Sciatic nerve (tissue), 2 donors: ENCODE measurements at regions not wholly inside any gene's neighbourhood (a gene's known extent, or its start where the extent isn't known, plus 50 kb on each side); places are given as distances from the start of the nearest gene placed in this dataset.
"Not testable (repeated sequence)": the region's sequence is repeated elsewhere in the genome, so short reads cannot be mapped to it uniquely, and the experiment has no call there.

Source experiments
- ATAC-seq: fragments of 200-7000 bp; cut with Tn5 transposase; one replicate; pipeline ENCODE4 v1.9.1; 2020; ENCODE audit warnings: mild to moderate bottlenecking, moderate library complexity
- DNase-seq: peaks from one replicate; pipeline ENCODE4 v3.0.0-alpha.2; 2020; ENCODE audit warnings: low spot score
- intact Hi-C: fragments of 100-400 bp; cut with DNase I; formaldehyde crosslinking; loops from one replicate; pipeline ENCODE4 v1.14.2; 2022
- donor health status: DM: no; HTN: no; CAD: no.
- donor health status: DM: no; HTN: no; CAD: no.

DNA sequence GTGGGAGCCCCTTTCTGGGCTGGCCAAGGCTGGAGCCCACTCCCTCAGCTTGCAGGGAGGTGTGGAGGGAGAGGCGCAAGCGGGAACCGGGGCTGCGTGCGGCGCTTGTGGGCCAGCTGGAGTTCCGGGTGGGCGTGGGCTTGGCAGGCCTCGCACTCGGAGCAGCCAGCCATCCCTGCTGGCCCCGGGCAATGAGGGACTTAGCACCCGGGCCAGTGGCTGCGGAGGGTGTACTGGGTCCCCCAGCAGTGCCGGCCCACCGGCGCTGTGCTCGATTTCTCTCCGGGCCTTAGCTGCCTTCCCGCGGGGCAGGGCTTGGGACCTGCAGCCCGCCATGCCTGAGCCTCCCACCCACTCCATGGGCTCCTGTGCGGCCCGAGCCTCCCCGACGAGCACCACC is 207.7 kb downstream of the EBLN2 start:
- not testable (repeated sequence) for DNase-seq, ATAC-seq

DNA sequence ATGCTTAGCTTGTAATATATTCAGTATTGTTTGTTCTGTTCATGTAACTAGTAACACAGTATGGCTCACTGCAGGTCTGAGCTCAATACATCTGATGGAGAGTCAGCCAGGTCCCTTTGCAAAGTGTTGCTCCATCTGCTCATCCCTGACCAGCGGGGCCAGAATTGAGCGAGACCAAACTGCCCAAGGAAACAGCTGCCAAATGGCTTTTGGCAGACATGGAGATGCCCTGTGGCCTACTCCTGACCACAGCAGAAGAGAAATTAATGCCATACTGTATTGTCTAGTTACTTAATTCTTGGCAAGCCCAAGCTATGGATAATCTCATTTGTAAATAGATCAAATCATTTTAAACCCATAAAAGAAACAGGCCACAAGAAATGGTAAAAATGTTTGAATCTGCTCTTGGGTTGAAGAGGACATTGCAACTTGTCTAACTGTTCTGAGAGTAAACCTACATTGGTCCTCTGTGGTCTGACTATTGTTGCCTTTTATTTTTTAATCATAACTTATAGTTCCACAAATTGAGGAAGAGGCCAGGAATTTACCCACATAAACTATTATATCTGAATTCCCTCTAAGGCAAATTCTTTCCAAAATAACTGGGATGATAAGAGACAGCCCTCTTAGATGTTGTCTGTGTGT is 209.5 kb downstream of the EBLN2 start:
- intact Hi-C loops: no loop called here
- no peak for DNase-seq
- peak; percentile 67 for ATAC-seq

More for the DNA sequence above, 207.7 kb downstream of the EBLN2 start:
- intact Hi-C loops: not testable (repeated sequence)

DNA sequence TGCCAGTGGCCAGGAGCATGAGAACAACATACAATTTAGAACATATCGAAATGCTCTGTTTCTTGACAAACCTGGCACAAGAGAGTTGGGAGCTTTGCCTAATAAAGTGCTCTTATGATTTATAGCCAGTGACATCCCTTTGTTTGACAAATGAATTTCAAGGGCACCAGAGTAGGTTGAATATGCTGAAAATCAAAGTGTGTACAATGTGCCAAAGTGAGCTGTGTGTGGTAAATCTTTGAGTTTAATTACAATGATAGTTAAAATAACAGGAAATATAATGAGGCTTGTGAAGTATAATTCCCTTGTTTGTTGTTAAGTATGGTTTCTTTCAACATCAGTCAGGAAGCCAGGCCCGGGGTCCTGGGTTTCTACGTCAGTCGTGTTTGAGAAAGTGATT is 211.9 kb downstream of the EBLN2 start:
- no peak for DNase-seq
- ATAC-seq: no peak
- intact Hi-C loops: no loop called here

DNA sequence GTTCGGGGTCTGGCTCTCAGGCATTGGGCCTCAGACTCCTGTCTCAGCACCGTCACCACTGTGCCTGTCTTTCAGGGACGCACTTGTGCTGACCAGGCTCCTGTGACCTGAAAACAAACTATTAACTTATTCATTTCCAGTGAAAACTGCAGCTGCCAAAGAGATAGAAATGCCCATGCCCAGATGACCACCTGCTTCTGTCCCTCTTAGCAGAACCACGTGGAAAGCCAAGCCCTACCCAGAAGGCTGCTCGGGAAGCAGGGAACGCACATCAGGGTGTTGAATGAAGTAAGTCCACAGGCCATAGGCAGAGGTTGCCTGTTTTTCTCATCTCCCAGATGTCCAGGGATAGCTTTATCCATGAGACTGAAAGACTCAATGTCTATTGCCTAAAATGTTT is 219.3 kb downstream of the EBLN2 start:
- DNase-seq: no peak
- intact Hi-C loops: no loop called here
- ATAC-seq: no peak

DNA sequence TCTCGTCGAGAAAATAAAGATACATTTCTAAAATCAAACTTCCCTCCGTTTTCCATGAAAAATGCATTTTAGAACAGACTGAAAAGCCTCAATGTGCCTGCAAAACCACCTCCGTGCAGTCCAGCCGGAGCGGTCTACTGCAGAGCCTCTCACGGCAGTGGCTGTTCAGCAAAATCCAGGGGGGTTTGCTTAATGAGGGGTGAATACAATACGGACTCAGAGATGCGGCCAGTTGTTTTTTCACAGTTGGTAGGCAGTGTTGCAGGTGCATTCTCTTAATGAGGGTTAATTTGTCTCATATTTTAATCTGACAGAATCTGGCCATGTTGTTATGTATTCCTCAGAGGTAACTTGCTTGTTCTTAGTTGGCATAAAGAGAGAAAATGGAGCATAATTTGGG is 223.0 kb downstream of the EBLN2 start:
- DNase-seq (no peak), ATAC-seq (peak; percentile 58)
- intact Hi-C loops: no loop called here

DNA sequence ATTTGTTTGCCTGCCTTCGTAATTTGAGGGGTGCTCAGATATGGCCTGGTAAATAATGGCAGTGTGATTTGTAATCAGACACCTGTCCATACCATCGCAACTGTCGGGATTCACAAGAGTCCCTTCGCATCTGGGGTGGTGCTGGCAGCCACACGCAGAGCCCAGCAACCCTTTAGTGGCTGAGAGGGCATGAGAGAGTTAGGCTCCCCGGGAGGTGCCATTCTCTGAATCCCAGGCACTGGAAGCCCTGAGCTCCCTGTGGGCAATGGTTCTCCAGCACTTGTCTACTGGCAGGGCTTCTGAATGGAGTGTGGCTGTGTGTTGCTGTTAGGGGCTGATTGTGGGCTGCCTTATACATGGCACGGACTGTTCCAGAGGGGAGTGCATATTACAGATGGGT is 230.1 kb downstream of the EBLN2 start:
- ATAC-seq (no peak), DNase-seq (no peak)
- intact Hi-C loops: no loop called here

DNA sequence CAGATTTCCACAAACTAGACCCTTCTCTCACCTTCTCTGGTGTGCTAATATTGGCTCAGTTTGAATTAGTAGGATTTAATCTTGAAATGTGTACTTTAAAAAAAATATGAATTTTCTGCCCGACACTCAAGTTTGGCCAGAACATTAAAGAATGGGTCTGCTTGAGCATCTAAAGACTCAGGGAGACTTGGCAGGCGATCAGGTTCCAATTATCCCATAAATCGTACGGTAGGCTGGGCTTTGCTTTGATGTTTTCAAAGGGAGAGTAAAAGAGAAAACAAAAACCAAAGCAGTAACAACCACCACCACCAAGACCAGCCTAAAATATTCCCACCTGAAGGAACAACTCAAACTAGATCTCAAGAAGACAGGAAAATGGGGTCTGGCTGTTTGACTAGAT is 230.8 kb downstream of the EBLN2 start:
- DNase-seq (no peak), ATAC-seq (no peak)
- intact Hi-C loops: no loop called here

DNA sequence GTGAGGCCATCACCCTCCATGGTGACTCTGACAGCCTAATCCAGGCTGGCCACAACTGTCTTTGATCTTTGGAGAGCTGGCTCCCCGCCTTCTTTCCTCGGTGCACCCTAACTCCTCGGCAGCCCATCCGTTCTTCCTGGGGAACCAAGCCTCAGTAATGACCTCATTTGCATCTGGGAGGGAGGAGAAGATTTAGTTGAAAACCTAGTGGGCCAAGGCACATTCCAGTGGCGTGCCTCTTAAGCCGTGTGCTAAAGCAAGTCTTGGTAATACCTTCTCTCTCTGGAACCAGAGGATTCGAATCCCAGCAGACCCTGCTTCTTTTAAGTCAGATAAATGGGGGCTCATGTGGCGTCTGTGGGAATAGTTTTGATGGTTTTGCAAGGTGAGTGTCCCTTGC is 233.1 kb downstream of the EBLN2 start:
- intact Hi-C loops: no loop called here
- no peak for ATAC-seq
- DNase-seq: no peak

DNA sequence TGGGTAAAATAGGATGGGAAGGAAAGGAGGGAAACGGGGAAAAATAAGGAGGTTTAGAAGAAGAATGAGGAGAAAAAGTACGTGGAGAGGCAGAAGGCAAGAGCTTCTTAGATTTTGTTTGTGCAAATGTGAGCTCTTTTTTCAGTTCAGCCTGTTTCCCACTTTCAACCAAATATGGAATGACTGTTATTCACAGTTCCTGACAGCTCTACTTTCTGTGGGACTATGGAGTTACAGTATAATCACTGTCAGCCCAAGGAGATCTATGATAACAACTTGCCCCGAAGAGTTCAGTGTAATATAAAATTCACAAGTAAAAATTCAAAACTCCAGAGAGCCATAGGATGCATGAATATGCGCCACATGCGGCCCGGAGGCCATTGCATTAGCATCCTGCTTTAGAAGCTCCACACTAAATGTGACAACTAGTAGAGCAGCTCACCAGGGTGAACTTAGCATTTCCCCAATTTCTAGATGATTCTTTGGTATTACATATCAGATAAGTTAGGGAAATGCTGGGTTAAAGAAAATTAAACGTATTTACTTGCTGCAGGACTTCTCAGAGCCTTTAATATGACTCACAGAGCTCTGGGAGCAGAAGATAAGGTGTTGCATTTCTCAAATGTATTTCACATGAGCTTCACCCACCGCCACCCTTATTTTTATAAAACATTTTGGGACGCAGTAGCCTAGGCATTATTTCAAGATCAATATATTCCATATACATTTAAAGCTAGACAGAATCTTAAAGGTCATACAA is 234.6 kb downstream of the EBLN2 start:
- ATAC-seq (peak; percentile 68), DNase-seq (no peak)
- intact Hi-C loops: no loop called here

DNA sequence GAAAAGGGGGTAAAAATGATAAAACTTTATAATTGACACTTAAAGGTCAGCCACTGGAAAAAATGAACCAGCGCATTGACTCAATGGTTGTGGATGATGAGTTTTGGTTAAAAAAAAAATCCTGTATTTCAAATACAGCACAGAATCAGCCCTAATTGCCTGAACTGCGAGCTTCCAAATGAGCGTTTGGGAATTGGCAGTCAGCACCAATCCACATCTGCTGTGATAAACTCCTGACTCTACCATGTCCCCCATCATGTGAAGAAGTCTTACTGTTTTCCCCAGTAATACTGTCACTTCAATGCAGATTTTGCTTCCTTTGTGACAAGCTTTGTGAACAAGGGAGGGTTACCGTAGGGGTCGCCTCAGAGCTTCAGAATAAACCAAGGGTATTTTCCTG is 235.4 kb downstream of the EBLN2 start:
- ATAC-seq: peak; percentile 46
- DNase-seq: no peak
- intact Hi-C loops: no loop called here

DNA sequence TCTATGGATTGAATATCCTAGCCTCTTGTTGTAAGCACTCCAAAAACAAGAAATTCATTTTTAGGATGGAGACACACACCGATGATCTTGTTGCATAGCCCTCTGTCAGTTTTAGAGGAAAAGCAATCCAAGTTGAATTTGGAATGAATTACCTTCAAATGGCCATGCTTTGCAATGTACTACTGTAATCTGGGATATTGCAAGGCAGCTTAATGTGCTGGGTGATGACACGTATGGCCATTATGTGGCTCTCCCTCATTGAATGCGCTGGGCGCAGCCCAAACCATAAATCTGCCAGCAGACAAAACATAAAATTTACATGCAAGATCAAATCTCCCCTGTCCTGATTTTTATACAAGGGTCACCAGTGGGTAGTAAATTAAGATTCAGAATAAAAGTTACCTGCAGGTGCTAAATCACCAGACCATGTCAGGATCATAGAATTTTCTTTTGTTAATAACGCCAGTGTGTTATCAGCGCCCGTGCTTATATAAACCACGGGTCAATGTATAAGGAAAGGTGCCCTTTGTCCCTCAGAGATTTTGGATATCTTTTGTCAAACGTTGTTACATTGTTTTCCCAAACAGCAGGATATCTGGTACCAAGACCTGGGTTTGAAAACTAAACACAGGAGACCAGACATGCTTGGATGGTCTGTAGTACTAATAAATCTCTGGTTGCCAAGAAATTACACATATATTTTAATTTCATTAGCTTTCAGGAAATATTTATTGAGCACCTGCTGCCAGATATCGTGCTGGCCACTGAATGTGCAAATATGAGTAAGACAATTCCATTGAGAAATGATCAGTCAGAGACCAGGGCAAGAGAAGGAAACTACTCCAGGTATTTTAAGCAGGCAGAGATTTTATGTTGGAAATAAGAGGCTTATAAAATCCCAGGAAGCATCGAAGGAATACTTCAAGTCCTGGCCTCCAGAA is 237.1 kb downstream of the EBLN2 start:
- no peak for ATAC-seq
- DNase-seq: no peak
- intact Hi-C loops: no loop called here

DNA sequence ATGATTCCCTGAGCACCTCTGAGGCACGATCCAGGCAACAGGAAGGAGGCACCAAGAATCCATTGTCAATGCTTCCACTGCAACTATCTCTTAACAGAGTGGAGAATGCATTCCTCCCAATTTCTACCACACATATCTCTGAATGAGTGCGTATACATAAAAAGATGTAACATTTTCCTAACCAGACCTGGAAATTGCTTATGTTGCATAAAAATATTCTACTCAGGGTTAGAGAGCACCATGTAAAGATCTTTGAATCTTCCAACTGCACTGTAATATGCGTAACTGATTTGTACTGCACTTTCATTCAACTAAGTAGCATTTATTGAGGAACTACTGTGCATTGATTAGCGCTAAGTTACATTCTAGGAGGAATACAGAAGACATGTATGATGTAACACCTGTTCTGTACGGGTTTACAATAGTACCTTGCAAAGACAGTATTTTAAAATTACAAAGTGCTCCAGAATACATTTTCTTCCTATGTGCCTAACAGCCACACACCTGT is 237.8 kb downstream of the EBLN2 start:
- no peak for ATAC-seq
- no peak for DNase-seq
- intact Hi-C loops: no loop called here

DNA sequence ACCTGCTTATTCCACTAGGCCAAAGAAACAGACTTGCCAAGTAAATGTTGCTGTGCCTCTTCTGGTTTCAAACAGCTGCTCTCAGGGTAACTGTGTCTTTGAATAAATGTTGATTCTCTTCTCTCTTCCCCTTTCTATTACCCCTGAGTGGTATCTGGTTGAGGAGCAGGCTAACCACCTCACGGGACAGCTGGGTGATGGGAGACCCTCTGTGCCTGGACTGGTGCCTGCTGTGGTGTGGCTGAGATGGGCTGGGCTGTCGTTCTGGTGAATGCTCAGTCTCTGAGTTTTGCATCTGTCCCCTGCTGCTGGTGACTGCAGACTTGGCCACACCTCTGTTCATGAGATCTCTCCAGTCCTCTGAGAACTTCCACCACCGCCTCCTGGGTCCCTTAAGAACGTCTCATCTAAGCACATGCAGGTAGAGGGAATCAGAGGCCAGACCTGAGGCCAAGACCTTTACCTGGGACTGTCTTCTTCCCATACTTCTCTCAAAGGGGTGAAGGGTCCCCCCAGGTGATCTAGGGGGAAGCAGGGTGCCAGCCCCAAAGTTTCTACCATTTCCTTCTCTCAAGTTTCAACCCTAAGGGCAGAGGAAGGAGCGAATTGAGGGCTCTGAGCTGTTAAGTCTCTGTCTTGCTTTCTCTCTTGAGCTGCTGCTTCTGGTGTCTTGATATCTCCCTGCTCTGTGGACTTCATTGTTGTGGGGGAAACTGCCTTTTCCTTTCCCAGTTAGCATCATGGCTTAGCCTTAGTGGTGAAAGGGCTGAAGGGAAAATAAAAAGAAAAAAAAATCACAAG is 252.9 kb downstream of the EBLN2 start:
- DNase-seq (no peak), ATAC-seq (no peak)
- intact Hi-C loops: no loop called here

DNA sequence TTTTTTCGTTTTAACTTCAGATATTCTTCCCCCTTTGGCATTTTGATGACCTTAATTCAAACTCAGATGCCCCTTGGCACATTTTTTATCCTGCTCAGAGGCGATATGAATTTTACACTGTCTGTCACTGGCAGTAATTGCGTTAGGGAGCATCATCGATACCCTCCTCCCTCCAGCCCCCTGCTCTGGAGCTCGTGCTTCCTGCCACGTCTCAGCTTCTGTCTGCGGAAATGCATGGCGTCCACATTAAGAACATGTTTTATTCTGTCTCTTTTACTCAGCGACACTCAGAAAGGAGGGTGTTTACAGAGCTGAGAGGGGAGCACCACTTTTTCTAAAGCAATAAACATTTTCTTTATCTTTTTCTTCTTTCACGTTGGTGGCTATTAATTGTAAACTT is 254.2 kb downstream of the EBLN2 start:
- intact Hi-C loops: no loop called here
- ATAC-seq (no peak), DNase-seq (no peak)

DNA sequence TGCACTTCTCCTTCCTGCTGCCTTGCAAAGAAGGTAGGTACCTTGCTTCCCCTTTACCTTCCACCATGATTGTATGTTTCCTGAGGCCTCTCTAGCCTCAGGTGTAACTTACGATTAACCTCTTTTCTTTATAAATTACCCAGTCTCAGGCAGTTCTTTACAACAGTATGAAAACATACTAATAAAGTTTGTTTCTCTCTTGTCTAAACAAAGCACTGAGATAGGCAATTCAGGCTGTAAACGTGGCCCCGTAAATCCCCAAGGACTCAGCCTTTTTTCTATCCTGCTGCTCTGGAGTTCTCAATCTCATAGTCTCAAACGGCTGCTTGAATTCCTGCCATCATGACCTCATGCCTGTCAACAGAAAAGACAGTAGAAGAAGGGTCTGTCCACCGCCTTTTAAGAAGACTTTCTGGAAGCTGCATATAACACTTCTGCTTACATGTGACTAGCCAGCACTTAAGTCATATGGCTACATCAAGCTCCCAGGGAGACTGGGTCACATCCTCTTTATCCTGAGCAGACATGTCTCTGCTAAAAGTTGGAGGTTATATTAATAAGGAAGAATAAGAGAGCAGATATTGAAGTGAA is 257.8 kb downstream of the EBLN2 start:
- ATAC-seq (peak; percentile 46), DNase-seq (no peak)
- intact Hi-C loops: no loop called here

DNA sequence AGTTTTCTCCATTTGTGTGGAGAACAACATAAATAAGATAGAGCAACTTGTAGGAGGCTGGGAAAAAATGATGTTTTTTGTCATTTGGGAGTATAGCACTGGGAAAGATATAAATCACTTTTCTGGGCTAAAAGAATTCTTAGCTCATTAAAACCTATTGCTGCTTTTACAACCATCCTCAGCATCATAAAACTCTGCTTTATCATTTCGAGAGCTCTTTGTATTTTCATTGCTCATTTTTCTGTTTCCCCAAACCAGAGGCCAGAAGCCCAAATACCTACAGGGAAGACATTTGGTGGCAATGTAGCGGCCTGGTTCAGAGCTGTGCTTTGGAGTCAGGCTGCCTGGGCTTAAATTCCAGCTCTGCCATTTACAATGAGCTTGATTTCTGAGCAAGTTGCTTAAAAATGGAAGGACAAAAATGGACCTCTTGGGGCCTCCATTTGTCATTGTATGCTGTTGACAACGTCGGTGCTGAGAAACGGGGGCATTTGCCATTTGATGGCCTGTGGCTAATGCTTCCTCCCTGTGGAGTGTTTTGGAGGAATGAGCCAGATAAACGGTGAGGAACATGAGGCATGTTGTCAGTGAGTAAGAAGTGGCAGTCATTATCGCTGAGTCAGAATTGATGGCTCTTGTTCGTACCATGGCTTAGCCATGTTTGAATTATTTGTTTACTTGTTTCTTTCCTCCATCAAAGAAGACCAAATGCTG is 260.0 kb downstream of the EBLN2 start:
- no peak for ATAC-seq
- no peak for DNase-seq
- intact Hi-C loops: no loop called here

DNA sequence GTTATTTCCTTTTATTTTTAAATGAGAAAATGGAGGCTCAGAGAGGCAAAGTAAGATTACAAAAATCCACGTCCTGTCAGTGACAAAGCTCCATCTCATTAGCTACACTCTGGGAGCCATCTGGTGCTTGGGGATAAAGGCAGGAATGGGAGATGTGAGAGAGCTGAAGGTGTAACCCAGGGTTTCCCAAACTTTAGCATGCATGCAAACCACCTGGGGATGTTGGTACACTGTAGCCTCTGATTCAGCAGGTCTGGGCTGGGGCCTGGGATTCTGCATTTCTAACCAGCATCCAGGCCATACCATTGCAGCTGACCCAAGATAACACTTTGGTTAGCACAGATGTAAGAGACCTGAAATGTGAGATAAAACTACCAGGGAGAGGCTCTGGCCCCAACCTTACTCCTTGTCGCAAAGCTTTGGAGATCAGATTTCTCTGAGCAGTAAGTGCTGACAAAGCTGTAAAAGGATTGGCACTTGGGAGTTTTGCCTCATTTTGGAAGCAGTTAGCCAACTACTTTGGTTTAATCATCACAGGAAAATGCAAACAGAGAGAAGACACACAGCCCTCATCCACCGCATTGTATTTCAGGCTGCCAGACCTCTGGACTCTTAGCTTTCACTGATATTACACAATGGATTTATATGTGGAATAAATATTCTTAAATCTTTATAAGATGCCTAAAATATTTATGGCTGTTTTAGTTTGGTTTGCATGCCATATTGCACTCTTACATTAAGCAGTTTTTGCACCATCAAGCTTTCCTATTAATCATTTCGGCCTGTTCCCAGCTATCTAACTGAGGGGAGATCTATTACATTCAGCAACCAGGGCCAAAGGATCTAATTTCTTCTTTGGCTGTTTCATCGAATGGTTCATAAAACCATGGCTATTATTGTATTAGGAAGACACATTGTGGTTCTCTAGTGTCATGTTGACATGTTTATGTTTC is 263.0 kb downstream of the EBLN2 start:
- DNase-seq (no peak), ATAC-seq (peak; percentile 56)
- intact Hi-C loops: no loop called here
